Fibroblast of gingiva (primary cell): ENCODE measurements at regions not wholly inside any gene's neighbourhood (a gene's known extent, or its start where the extent isn't known, plus 50 kb on each side); places are given as distances from the start of the nearest gene placed in this dataset.
"Not testable (repeated sequence)": the region's sequence is repeated elsewhere in the genome, so short reads cannot be mapped to it uniquely, and the experiment has no call there.

Source experiments
- DNase-seq: peaks from one replicate; pipeline ENCODE4 v3.0.0-alpha.2; 2011; ENCODE audit warnings: low read depth

DNA sequence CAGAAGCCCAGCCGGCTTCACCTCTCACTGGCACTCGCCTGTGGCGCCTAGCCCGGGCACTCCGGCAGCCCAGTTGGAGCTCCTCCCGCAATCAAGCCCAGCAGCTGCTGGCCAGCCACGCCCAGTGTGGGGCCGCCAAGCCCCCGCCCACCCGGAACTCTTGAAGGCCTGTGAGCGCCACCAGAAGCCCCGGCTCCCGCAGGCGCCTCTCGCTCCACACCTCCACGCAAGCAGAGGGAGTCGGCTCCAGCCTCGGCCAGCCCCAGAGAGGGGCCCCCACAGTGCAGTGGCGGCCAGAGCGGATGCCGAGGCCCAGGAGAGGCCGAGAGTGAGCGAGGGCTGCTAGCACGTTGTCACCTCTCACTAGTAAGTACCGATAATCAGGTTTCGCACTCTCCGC is 240.7 kb downstream of the TFEC start:
- DNase-seq: no peak

GRCh38 chr7:115789473-115789872 is 241.1 kb downstream of the TFEC start:
- DNase-seq: not testable (repeated sequence)

GRCh38 chr7:115782696-115783490 is 247.7 kb downstream of the TFEC start:
- peak; percentile 55 for DNase-seq

- DNase-seq: no peak
Measured at GRCh38 chr7:115779561-115779960, 251.0 kb downstream of the TFEC start.

- DNase-seq: no peak
Measured at GRCh38 chr7:115775981-115776380, 254.6 kb downstream of the TFEC start.

DNA sequence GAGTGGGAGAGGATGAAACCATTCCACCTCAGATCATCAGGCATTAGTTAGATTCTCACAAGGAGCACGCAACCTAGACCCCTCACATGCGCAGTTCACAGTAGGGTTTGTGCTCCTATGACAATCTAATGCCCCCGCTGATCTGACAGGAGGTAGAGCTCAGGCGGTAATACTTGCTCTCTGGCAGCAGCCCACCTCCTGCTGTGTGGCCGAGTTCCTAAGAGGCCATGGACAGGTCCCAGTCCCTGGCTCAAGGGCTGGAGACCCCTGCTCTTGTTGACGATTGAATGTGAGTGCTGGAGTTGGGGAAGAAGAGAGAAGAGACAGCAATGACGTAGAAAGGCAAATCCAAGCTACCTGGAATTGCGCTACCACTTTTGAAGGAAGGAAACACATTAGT is 267.2 kb downstream of the TFEC start:
- DNase-seq: no peak

GRCh38 chr7:115758025-115758424 is 272.5 kb downstream of the TFEC start:
- no peak for DNase-seq

DNA sequence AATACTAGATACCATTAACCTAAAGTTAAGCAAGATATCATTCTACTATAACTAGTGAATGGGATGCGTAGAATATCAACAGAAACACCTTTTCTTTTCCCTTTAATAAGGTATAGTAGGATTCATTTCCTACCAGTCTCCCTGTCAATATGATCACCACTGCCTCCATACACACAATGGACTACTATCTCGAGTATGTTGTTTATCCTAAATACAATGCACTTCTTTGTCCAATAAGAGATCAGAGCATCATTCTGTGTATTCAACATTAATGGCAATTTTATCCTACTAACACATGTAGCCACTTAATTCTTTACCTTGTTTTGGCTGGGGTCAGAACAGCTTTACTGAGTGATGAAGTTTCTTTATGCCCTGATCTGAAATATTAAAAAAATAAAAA is 276.3 kb downstream of the TFEC start:
- no peak for DNase-seq

GRCh38 chr7:115749924-115750323 is 280.6 kb downstream of the TFEC start:
- DNase-seq: no peak

GRCh38 chr7:115748123-115748738 is 282.3 kb downstream of the TFEC start:
- DNase-seq: peak; percentile 2

GRCh38 chr7:115747174-115747573 is 283.4 kb downstream of the TFEC start:
- DNase-seq: no peak

GRCh38 chr7:115740043-115740442 is 290.5 kb downstream of the TFEC start:
- DNase-seq: no peak

GRCh38 chr7:115734641-115735040 is 295.9 kb downstream of the TFEC start:
- DNase-seq: no peak

- no peak for DNase-seq
Measured at GRCh38 chr7:115731796-115732471, 298.6 kb downstream of the TFEC start.

- DNase-seq: no peak
Measured at GRCh38 chr7:115728518-115728917, 302.0 kb downstream of the TFEC start.

DNA sequence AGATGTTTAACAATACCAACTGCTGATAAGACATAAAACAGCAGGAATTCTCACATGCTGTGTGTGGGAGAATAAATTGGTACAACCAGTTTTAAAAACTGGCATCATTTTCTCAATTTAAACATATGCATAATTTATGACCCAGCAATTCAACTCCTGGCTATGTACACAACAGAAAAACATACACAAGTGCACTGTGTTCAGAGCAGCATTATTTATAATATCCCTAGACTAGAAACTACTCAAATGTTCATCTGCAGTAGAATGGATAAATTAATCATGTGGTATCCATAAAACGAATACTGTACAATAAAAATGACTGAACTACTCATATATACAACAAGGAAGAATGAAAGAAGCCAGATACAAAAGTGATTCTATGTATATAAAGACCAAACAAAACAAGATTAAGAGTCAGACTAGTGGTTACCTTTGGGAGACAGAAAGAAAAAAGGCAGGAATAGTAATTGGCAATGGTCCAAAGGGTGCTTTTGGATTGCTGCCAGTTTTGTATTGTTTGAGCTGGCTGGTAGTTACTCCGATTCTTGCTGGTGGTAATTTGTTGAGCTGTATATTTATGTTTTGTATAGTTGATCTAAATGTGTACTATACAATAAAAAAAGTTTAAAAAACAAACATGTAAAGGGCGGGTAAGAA is 306.0 kb downstream of the TFEC start:
- no peak for DNase-seq

GRCh38 chr7:115722302-115722977 is 308.1 kb downstream of the TFEC start:
- DNase-seq: no peak

DNA sequence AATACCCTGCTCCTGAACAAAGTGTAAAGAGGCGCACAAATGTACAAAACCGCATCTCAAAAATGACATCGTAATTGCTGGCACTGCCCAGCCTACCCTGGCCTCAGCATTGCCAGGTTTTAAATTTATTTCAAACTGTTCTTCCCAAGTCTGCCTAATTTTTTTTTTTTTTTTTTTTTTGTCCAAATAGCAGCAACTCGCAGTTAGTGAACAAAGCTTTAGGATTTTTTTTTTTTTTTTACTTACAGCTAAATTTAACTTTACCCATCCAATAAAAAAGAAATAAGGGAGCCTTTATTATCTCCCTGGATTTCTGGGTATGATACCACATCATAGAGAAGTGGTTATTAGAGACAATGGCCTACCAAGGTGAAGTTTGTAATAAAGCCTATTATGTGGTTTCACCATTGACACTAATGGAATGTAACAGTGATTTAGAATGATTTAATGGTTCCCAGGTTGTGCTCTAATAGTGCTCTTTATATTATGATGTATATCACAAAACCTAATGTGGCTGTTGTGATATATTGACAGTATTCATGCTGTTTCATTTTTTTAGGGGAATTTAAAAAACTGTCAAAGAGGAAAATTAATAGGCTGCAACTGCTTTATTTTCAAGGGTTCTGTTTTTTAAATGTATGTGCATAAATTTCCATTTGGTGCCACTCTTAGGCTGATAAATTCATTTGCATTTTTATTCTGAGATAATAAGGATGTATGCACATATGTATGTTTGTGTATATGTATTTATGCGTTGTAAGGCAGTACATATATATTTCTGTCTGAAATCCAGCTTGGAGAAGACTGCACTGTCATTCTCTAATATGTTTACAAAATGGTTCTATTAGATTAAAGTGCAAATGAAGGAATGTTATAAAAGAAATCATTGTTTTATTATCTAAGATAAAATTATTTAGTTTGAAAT is 309.0 kb downstream of the TFEC start:
- no peak for DNase-seq

DNA sequence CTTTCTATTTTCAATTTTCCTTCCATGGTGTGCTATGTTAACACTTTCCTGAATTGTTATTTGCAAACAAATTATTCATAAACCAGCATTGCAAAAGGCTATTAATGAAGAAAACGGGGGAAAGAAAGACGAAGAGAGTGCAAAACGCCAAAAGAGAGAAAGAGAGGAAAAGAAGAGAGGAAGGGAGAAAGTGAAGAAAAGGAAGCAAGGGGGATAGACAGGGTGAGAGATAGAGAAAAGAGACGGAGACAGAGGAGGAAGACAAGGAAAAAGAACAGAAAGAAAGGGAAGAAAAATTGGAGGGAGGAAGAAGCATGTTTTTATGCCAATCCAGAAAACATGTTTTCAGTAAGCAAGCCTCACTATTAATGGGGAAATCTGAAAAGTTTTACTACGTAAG is 310.6 kb downstream of the TFEC start:
- no peak for DNase-seq

- no peak for DNase-seq
Measured at GRCh38 chr7:115709664-115710063, 320.9 kb downstream of the TFEC start.

- DNase-seq: no peak
Measured at GRCh38 chr7:115708013-115708341, 322.6 kb downstream of the TFEC start.
